GM12874 (cell line): ENCODE measurements at regions not wholly inside any gene's neighbourhood (a gene's known extent, or its start where the extent isn't known, plus 50 kb on each side); places are given as distances from the start of the nearest gene placed in this dataset.

Experiments
- TF ChIP-seq, protein P1 (sequence below): IDR thresholded peaks from 2 replicates; pipeline ENCODE4 v1.5.1; 2011; ENCODE audit warnings: low read depth, mild to moderate bottlenecking, control low read depth, low read length, moderate library complexity; ENCODE audit not compliant: insufficient read depth

DNA sequence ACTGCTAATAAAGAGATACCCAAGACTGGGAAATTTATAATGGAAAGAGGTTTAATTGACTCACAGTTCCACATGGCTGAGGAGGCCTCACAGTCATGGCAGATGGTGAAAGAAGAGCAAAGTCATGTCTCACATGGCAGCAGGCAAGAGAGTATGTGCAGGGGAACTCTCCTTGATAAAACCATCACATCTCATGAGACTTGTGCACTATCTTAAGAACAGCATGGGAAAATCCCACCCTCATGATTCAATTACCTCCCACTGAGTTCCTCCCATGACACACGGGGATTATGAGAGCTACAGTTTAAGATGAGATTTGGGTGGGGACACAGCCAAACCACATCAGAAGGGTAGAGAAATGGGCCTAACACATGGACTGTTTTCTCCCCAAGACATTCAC is 156.3 kb downstream of the CCDC71L start:
- TF ChIP-seq, protein P1, sequence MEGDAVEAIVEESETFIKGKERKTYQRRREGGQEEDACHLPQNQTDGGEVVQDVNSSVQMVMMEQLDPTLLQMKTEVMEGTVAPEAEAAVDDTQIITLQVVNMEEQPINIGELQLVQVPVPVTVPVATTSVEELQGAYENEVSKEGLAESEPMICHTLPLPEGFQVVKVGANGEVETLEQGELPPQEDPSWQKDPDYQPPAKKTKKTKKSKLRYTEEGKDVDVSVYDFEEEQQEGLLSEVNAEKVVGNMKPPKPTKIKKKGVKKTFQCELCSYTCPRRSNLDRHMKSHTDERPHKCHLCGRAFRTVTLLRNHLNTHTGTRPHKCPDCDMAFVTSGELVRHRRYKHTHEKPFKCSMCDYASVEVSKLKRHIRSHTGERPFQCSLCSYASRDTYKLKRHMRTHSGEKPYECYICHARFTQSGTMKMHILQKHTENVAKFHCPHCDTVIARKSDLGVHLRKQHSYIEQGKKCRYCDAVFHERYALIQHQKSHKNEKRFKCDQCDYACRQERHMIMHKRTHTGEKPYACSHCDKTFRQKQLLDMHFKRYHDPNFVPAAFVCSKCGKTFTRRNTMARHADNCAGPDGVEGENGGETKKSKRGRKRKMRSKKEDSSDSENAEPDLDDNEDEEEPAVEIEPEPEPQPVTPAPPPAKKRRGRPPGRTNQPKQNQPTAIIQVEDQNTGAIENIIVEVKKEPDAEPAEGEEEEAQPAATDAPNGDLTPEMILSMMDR = no peak

DNA sequence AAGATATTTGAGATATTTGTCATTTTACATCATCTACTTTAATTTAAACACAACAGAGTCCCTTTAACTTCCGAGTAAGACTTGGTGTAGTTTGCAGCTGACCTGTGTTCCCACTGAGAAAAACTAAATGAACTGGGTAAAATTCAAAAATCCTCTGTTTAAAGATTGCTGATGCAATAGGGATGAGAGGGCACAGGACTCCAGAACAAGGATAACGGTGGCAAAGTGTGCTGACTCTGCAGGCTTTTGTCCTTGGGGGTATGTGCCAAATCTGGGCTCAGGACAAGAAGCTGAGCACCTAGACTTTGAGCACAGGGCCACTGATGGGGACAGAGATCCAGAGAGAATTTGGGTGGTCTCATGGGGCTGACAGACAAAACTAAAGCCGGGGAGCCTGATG is 156.8 kb downstream of the CCDC71L start:
- TF ChIP-seq, protein P1 = no peak

DNA sequence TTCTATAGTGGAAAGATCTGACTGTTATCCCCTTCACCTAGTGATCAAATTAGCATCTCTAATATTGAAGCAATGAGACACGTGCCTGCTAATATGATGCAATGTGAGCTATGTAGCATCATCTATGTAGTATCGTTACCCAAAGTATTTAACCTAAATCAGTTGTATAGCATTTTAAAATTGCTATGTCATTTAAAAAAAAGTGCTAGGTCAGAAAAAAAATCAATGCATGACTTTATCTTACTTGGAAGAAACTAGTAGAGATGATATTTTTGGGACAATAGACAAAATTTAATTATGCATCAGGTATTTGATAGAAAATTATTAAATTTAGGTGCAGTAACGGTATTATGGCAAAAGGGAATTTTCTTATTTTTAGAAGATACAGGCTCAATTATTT is 157.3 kb downstream of the CCDC71L start:
- TF ChIP-seq, protein P1 = no peak

DNA sequence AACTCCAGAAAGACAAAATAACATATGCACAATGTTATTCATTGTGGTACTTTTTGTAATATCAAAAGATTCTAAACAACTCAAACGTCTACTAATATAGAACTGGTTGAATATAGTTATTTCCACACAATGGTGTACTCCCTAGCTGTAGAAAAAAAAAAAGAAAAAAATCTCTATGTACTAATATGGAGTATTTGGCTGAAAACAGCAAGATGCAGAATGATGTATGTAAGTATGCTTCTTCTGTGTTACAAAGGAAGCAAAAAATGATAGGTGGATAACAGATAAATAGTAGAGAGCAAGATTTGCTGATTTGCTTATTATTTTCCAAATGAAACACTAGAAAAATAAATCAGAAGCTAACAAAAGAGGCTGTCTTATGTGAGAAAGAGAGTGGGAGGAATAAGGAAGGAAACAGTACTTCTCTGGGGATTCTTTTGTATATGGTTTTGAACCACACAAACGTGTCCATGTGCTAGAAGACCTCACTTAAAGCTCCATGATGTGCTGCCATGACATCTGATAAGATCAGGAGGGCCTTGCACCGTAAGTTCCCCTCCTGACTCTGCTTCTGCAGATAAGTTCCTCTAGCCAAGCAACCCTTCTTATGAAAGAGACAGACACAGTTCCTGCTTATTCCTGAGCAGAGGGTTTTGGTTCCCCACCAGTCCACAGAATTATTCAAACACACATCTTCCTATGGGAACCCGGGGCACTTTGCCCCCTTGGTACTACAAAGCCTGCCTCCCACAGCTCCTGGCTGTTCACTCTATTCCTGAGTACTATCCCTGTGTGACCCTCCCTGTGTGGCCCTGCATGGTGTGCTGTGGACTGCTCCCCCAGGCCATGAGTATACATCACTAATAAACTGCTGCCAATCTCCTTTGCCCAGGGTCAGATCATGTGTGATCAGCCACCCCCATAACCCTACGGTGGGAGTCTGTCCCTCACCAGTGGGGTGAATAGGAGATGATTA is 159.1 kb downstream of the CCDC71L start:
- TF ChIP-seq, protein P1 = no peak

DNA sequence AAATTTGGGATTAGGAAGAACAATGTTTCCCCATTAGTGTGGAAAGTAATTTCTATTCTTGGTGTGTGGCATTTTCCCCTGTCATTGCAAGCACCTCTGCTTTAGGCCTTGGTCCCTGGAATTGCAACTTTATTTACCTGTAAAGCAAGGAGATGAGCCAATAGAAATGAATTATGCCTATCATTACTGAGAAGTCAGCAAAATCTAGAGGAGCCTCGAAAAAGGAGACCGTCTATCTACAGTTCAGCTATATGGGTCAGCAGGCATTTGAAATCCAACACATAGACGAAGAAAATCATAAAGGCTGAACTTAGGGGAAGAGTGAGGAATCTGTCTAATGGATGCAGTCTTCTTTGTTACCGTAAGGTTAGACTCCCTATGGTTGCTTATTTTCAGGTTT is 161.1 kb downstream of the CCDC71L start:
- TF ChIP-seq, protein P1 = no peak

DNA sequence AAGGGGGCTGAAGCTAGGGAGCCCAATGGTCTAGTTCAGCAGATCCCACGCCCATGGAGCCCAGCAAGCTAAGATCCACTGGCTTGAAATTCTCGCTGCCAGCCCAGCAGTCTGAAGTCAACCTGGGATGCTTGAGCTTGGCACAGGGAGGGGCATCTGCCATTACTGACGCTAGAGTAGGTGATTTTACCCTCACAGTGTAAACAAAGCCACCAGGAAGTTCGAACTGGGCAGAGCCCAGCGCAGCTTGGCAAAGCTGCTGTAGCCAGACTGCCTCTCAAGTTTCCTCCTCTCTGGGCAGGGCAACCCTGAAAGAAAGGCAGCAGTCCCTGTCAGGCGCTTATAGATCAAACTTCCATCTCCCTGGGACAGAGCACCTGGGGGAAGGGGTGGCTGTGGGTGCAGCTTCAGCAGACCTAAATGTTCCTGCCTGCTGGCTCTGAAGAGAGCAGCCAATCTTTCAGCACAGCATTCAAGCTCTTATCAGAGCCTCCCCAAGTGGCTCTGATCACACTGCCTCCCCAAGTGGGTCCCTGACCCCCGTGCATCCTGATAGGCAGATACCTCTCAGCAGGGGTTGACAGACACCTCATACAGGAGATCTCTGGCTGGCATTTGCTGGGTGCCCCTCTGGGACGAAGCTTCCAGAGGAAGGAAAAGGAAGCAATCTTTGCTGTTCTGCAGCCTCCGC is 167.8 kb downstream of the CCDC71L start:
- TF ChIP-seq, protein P1 = no peak

DNA sequence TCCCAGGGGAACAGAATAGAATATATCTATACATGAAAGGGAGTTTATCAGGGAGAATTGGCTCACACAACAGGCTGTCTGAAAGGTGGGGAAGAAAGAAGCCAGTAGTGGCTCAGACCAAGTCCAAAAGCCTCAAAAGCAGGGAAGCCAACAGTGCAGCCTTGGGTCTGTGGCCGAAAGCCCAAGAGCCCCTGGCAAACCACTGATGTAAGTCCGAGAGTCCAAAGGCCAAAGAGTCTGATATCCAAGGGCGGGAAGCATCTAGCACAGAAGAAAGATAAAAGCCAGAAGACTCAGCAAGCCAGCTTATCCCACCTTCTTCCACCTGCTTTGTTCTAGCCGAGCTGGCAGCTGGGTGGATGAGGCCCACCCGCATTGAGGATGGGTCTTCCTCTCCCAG is 172.5 kb downstream of the CCDC71L start:
- TF ChIP-seq, protein P1 = no peak
